ENCODE measurements at regions not wholly inside any gene's neighbourhood (a gene's known extent, or its start where the extent isn't known, plus 50 kb on each side); places are given as distances from the start of the nearest gene placed in this dataset.

GRCh38 chr12:58502226-58502625, 418.1 kb downstream of the LRIG3 start:
- no peak for DNase-seq

- DNase-seq, result no peak
Observed at GRCh38 chr12:58502841-58503240, 417.5 kb downstream of the LRIG3 start.

GRCh38 chr12:58503731-58504130, 416.6 kb downstream of the LRIG3 start:
- DNase-seq, result no peak

- no peak for DNase-seq
Observed at GRCh38 chr12:58504143-58504938, 416.0 kb downstream of the LRIG3 start.

GRCh38 chr12:58509116-58509885, 411.0 kb downstream of the LRIG3 start:
- no peak for DNase-seq

GRCh38 chr12:58513301-58513834, 406.9 kb downstream of the LRIG3 start:
- no peak for DNase-seq

GRCh38 chr12:58513852-58514251, 406.5 kb downstream of the LRIG3 start:
- DNase-seq, result no peak

GRCh38 chr12:58519839-58520238, 400.5 kb downstream of the LRIG3 start:
- no peak for DNase-seq

GRCh38 chr12:58521152-58521551, 399.2 kb downstream of the LRIG3 start:
- no peak for DNase-seq

- no peak for DNase-seq
Observed at GRCh38 chr12:58521796-58522195, 398.5 kb downstream of the LRIG3 start.

- DNase-seq, result no peak
Observed at GRCh38 chr12:58523360-58523759, 396.9 kb downstream of the LRIG3 start.

GRCh38 chr12:58528271-58528670, 392.0 kb downstream of the LRIG3 start:
- DNase-seq, result no peak

- DNase-seq, result no peak
Observed at GRCh38 chr12:58529114-58529665, 391.1 kb downstream of the LRIG3 start.

GRCh38 chr12:58529897-58530741, 390.2 kb downstream of the LRIG3 start:
- DNase-seq, result no peak

GRCh38 chr12:58530742-58531062, 389.6 kb downstream of the LRIG3 start:
- DNase-seq, result no peak

- DNase-seq, result no peak
Observed at GRCh38 chr12:58532855-58533608, 387.3 kb downstream of the LRIG3 start.

GRCh38 chr12:58533652-58534051, 386.7 kb downstream of the LRIG3 start:
- no peak for DNase-seq

- DNase-seq, result no peak
Observed at GRCh38 chr12:58537278-58537677, 383.0 kb downstream of the LRIG3 start.

GRCh38 chr12:58539295-58539694, 381.0 kb downstream of the LRIG3 start:
- DNase-seq, result no peak

GRCh38 chr12:58540480-58541299, 379.6 kb downstream of the LRIG3 start:
- no peak for DNase-seq

GRCh38 chr12:58541300-58541690, 379.0 kb downstream of the LRIG3 start:
- DNase-seq, result no peak
